ENCODE measurements at regions not wholly inside any gene's neighbourhood (a gene's known extent, or its start where the extent isn't known, plus 50 kb on each side); places are given as distances from the start of the nearest gene placed in this dataset.

GRCh38 chr11:69995697-69996096 lies 82.4 kb upstream of the ANO1 start:
- no peak for DNase-seq (ENCODE audit: low read depth)

- no peak for DNase-seq (ENCODE audit: low read depth)
Measured at GRCh38 chr11:69996451-69996850, 81.7 kb upstream of the ANO1 start.

- no peak for DNase-seq (ENCODE audit: low read depth)
Measured at GRCh38 chr11:69997352-69997751, 80.8 kb upstream of the ANO1 start.

- no peak for DNase-seq (ENCODE audit: low read depth)
Measured at GRCh38 chr11:69999721-70000120, 78.4 kb upstream of the ANO1 start.

GRCh38 chr11:70000228-70000627 lies 77.9 kb upstream of the ANO1 start:
- no peak for DNase-seq (ENCODE audit: low read depth)

GRCh38 chr11:70001246-70001645 lies 76.9 kb upstream of the ANO1 start:
- no peak for DNase-seq (ENCODE audit: low read depth)

- DNase-seq (ENCODE audit: low read depth): no peak
Measured at GRCh38 chr11:70002433-70002832, 75.7 kb upstream of the ANO1 start.

GRCh38 chr11:70005107-70005818 lies 72.9 kb upstream of the ANO1 start:
- DNase-seq (ENCODE audit: low read depth): no peak

GRCh38 chr11:70007796-70008195 lies 70.3 kb upstream of the ANO1 start:
- no peak for DNase-seq (ENCODE audit: low read depth)

- no peak for DNase-seq (ENCODE audit: low read depth)
Measured at GRCh38 chr11:70010774-70011173, 67.3 kb upstream of the ANO1 start.

- DNase-seq (ENCODE audit: low read depth): no peak
Measured at GRCh38 chr11:70012134-70012733, 65.9 kb upstream of the ANO1 start.

GRCh38 chr11:70014291-70014690 lies 63.8 kb upstream of the ANO1 start:
- DNase-seq (ENCODE audit: low read depth): no peak

- DNase-seq (ENCODE audit: low read depth): no peak
Measured at GRCh38 chr11:70016666-70017367, 61.3 kb upstream of the ANO1 start.

- DNase-seq (ENCODE audit: low read depth): no peak
Measured at GRCh38 chr11:70018816-70019215, 59.3 kb upstream of the ANO1 start.

GRCh38 chr11:70019576-70020011 lies 58.5 kb upstream of the ANO1 start:
- DNase-seq (ENCODE audit: low read depth): no peak

- no peak for DNase-seq (ENCODE audit: low read depth)
Measured at GRCh38 chr11:70020336-70021214, 57.5 kb upstream of the ANO1 start.

- no peak for DNase-seq (ENCODE audit: low read depth)
Measured at GRCh38 chr11:70021586-70021985, 56.5 kb upstream of the ANO1 start.

- DNase-seq (ENCODE audit: low read depth): no peak
Measured at GRCh38 chr11:70024036-70024772, 53.9 kb upstream of the ANO1 start.

GRCh38 chr11:70024773-70025045 lies 53.4 kb upstream of the ANO1 start:
- no peak for DNase-seq (ENCODE audit: low read depth)

GRCh38 chr11:70025308-70025707 lies 52.8 kb upstream of the ANO1 start:
- no peak for DNase-seq (ENCODE audit: low read depth)

GRCh38 chr11:70026012-70026411 lies 52.1 kb upstream of the ANO1 start:
- DNase-seq (ENCODE audit: low read depth): no peak

- no peak for DNase-seq (ENCODE audit: low read depth)
Measured at GRCh38 chr11:70026726-70027125, 51.4 kb upstream of the ANO1 start.

Measured in stimulated activated CD8-positive, alpha-beta memory T cell treated with anti-CD3 and anti-CD28 coated beads, Interleukin-7, amount 100 ng/mL, for 24 hours (primary cell).